Right lobe of liver (tissue), 6 donors: ENCODE measurements at regions not wholly inside any gene's neighbourhood (a gene's known extent, or its start where the extent isn't known, plus 50 kb on each side); places are given as distances from the start of the nearest gene placed in this dataset.

Source experiments
- ATAC-seq, 4 donors: fragments of 200-7000 bp; cut with Tn5 transposase; one replicate each; pipeline ENCODE4 v1.9.1; 2020; ENCODE audit warnings: mild to moderate bottlenecking in 4 of 4, moderate library complexity in 4 of 4
- DNase-seq, 3 donors: peaks; one replicate each; pipeline ENCODE4 v3.0.0-alpha.2; 2020
- H3K27ac ChIP-seq, 3 donors: fragments of 200-600 bp; one replicate each; pipeline ENCODE4 v1.8.0; 2022
- H3K27me3 ChIP-seq, 2 donors: fragments of 200-600 bp; one replicate each; pipeline ENCODE4 v1.8.0; 2022
- H3K36me3 ChIP-seq, 4 donors: fragments of 200-600 bp; sonication (generic) in 1 of 4; one replicate each; pipeline versions ENCODE4 v1.5.1 to v1.8.0; 2017 to 2022; ENCODE audit warnings: control low read depth in 1 of 4
- H3K4me1 ChIP-seq, 4 donors: fragments of 200-600 bp; sonication (generic) in 1 of 4; one replicate each; pipeline versions ENCODE4 v1.5.1 to v1.8.0; 2017 to 2022; ENCODE audit warnings: control low read depth in 1 of 4
- H3K4me3 ChIP-seq, 3 donors: fragments of 200-600 bp; one replicate each; pipeline ENCODE4 v1.8.0; 2022
- H3K9me3 ChIP-seq, 4 donors: fragments of 200-600 bp; sonication (generic) in 1 of 4; one replicate each; pipeline versions ENCODE4 v1.5.1 to v1.8.0; 2017 to 2022; ENCODE audit warnings: control low read depth in 1 of 4
- POLR2A ChIP-seq: fragments of 450-650 bp; IDR thresholded peaks from one replicate; pipeline ENCODE4 v1.6.1; 2017; ENCODE audit warnings: antibody characterized with exemption, mild to moderate bottlenecking
- WGBS: methylation state at CpG from one replicate; pipeline ENCODE4 v1.1.6; 2018; ENCODE audit warnings: low coverage, low lambda C conversion rate; ENCODE audit not compliant: insufficient coverage; ENCODE audit errors: missing lambda C conversion rate; 5-methylcytosine and 5-hydroxymethylcytosine counted together
- intact Hi-C, 2 donors: fragments of 100-400 bp; cut with DNase I; formaldehyde crosslinking; loops; one replicate each; pipeline versions ENCODE4 v1.11.2 to v1.14.1; 2022
- TF ChIP-seq, protein P1 (sequence below), 4 donors: fragments of 200-600 bp in 3 of 4; fragments of 450-650 bp in 1 of 4; IDR thresholded peaks; one replicate each; pipeline versions ENCODE4 v1.5.1 to v1.8.0; 2016 to 2022; ENCODE audit warnings: antibody characterized with exemption in 4 of 4, mild to moderate bottlenecking in 2 of 4
- donor health status: DM: no; HTN: yes; CAD: no.
- donor health status: DM: no; HTN: no; CAD: no.
- donor health status: DM: no; HTN: no; CAD: no.
- donor health status: DM: no; HTN: yes; CAD: no.
- donor health status: DM: no; HTN: yes; CAD: no.

DNA sequence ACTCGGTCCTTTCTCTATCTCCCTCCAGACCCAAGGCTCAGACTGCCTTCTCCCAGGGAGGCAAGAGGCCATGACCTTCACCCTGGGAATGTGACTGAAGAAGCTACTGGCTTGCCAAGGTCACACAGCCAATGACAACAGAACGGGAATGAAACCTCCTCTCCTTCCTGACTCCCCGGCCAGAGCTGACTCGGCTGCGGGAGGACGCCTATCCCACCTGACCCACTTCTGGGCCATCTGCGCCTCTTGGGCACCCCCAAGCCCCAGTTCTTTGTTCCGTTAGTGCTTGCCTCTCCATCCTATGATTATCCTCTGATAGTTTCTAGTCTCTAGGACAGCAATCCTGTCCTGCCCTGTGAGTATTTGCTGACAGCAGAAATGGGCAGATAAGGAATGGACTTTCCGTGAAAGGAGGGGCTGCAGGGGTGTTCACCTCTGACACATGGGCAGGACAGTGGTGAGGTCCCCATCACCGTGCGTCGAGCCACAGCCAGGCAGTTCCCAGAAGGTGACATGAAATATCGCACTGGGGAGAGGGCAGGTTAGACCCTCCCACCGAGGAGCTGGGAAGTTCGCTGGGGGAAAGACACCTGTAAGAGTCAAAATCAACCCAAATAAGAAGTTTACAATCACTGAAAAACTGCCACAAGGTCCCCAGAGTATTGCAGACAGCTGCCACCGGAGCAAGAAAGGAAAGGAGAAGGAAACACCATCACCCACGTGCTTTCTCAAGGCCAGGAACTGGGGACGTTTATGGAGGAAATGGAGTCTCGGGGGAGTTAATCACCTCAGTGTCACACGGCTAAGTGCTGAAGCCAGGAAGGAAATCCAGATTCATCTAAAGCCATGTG, 63.0 kb downstream of the INSIG1 start:
- ATAC-seq (peak in 1 of 4 donors; percentile 16), DNase-seq (peak in 2 of 3 donors; percentile 15 to 26)
- no peak overlapping the region for H3K4me3 ChIP-seq
- 51% methylated on average over 12 of the region's 20 CpGs for WGBS
- no peaks in the 10 kb centered on the region for H3K36me3 ChIP-seq
- H3K27ac ChIP-seq, result no peak overlapping the region
- peaks cover 0 to 5% (median 0%) of the 10 kb centered on the region in 4 donors for H3K4me1 ChIP-seq
- no peak for TF ChIP-seq POLR2A
- TF ChIP-seq, protein P1, sequence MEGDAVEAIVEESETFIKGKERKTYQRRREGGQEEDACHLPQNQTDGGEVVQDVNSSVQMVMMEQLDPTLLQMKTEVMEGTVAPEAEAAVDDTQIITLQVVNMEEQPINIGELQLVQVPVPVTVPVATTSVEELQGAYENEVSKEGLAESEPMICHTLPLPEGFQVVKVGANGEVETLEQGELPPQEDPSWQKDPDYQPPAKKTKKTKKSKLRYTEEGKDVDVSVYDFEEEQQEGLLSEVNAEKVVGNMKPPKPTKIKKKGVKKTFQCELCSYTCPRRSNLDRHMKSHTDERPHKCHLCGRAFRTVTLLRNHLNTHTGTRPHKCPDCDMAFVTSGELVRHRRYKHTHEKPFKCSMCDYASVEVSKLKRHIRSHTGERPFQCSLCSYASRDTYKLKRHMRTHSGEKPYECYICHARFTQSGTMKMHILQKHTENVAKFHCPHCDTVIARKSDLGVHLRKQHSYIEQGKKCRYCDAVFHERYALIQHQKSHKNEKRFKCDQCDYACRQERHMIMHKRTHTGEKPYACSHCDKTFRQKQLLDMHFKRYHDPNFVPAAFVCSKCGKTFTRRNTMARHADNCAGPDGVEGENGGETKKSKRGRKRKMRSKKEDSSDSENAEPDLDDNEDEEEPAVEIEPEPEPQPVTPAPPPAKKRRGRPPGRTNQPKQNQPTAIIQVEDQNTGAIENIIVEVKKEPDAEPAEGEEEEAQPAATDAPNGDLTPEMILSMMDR (IDR thresholded peaks at IDR 0.05), result no peak
- H3K9me3 ChIP-seq, result no peaks in the 10 kb centered on the region
- H3K27me3 ChIP-seq, result no peaks in the 10 kb centered on the region
- intact Hi-C loops, result no loop called here

GRCh38 chr7:155361346-155361680, 63.6 kb downstream of the INSIG1 start:
- TF ChIP-seq, protein P1 (IDR thresholded peaks at IDR 0.05), result no peak
- no peak for TF ChIP-seq POLR2A
- peak in 2 of 3 donors; percentile 22 to 30 for DNase-seq
- H3K36me3 ChIP-seq, result no peaks in the 10 kb centered on the region

GRCh38 chr7:155361947-155362346, 64.3 kb downstream of the INSIG1 start:
- ATAC-seq, result no peak
- no peak overlapping the region for H3K27ac ChIP-seq
- intact Hi-C loops, result no loop called here

More at GRCh38 chr7:155361346-155361680, 63.6 kb downstream of the INSIG1 start:
- no peak overlapping the region for H3K4me3 ChIP-seq
- no peak overlapping the region for H3K27ac ChIP-seq
- ATAC-seq, result no peak
- intact Hi-C loops, result no loop called here
- no peaks in the 10 kb centered on the region for H3K9me3 ChIP-seq
- WGBS, result no CpG with 5 or more reads among the region's 12 CpGs
- no peaks in the 10 kb centered on the region for H3K27me3 ChIP-seq
- peaks cover 0 to 5% (median 0%) of the 10 kb centered on the region in 4 donors for H3K4me1 ChIP-seq

DNA sequence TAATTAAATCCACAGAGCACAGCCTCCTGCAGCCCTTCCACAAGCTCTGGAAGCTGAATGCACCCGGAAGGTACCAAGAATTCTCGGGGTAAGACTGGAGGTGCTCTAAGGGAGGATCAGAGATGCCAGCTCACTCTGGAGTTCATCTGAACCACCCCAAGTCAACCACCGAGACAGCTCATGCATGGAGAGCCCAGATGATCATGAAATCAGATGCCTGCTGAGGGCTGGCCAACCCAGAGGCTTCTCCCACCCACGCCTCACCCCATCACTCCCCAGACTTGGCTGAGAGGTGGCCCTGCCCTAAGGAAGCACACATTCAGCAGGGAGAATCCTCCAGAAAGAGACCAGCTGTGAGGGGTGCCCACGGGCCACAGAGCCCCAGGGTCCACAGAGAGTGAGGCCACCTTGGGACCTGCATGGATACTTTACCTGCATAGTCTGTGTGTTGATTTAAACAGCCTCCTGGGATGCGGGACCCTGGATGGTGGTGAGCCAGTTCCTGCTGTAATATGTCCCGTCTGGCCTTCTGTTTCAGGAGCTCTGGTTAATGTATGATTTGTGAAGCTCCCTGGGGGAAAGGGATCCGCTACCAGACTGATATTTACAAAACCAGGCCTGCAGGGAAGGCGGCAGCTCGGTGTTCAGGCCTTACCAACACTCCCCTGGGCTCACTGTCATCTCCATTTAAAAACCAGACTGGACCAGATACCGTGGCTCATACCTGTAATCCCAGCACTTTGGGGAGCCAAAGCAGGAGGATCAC, 64.9 kb downstream of the INSIG1 start:
- Histone ChIP-seq H3K27ac (no peak overlapping the region), H3K4me3 (no peak overlapping the region), H3K27me3 (no peaks in the 10 kb centered on the region), H3K4me1 (peaks cover 0 to 5% (median 0%) of the 10 kb centered on the region in 4 donors), H3K36me3 (no peaks in the 10 kb centered on the region), H3K9me3 (no peaks in the 10 kb centered on the region)
- 86% methylated on average over 2 of the region's 11 CpGs for WGBS
- intact Hi-C loops, result no loop called here
- ATAC-seq (no peak), DNase-seq (peak in 2 of 3 donors; percentile 23 to 33)
- TF ChIP-seq POLR2A, result no peak
- TF ChIP-seq, protein P1 (IDR thresholded peaks at IDR 0.05), result no peak

More at GRCh38 chr7:155361947-155362346, 64.3 kb downstream of the INSIG1 start:
- DNase-seq, result peak in 2 of 3 donors; percentile 23 to 28
- no peak for TF ChIP-seq POLR2A
- TF ChIP-seq, protein P1 (IDR thresholded peaks at IDR 0.05), result no peak
- Histone ChIP-seq H3K36me3 (no peaks in the 10 kb centered on the region), H3K9me3 (no peaks in the 10 kb centered on the region), H3K4me3 (no peak overlapping the region), H3K4me1 (peaks cover 0 to 5% (median 0%) of the 10 kb centered on the region in 4 donors), H3K27me3 (no peaks in the 10 kb centered on the region)
- WGBS, result 88% methylated on average over 4 of the region's 7 CpGs
